ENCODE measurements at regions not wholly inside any gene's neighbourhood (a gene's known extent, or its start where the extent isn't known, plus 50 kb on each side); places are given as distances from the start of the nearest gene placed in this dataset.

DNA sequence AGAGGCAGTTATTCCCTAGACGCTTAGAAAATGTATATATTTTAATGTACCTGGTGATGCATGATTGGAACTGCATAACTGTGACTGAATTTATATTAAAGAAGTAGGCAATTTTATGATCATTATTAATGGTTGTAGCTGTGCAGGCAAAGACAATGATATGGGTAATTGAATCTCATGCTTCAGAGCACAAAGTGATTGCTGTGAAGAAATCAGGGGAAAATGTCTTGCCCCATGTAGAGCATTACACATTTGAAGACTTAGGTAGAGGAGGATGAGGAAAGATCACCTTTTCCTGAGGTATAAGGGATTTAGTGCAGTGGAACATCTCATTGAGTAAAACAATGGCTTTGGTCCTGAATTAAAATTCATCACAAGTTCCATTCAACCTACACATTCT is 246.8 kb upstream of the DCC start:
- no peak for TF ChIP-seq EP300 (IDR thresholded peaks at IDR 0.05; ENCODE audit: borderline replicate concordance in 1 of 2, control insufficient read depth in 1 of 2, low read depth in 2 of 2, low read length in 2 of 2)
- TF ChIP-seq, protein P1, sequence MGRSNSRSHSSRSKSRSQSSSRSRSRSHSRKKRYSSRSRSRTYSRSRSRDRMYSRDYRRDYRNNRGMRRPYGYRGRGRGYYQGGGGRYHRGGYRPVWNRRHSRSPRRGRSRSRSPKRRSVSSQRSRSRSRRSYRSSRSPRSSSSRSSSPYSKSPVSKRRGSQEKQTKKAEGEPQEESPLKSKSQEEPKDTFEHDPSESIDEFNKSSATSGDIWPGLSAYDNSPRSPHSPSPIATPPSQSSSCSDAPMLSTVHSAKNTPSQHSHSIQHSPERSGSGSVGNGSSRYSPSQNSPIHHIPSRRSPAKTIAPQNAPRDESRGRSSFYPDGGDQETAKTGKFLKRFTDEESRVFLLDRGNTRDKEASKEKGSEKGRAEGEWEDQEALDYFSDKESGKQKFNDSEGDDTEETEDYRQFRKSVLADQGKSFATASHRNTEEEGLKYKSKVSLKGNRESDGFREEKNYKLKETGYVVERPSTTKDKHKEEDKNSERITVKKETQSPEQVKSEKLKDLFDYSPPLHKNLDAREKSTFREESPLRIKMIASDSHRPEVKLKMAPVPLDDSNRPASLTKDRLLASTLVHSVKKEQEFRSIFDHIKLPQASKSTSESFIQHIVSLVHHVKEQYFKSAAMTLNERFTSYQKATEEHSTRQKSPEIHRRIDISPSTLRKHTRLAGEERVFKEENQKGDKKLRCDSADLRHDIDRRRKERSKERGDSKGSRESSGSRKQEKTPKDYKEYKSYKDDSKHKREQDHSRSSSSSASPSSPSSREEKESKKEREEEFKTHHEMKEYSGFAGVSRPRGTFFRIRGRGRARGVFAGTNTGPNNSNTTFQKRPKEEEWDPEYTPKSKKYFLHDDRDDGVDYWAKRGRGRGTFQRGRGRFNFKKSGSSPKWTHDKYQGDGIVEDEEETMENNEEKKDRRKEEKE (IDR thresholded peaks at IDR 0.05): no peak
- TF ChIP-seq FOXM1 (IDR thresholded peaks at IDR 0.05; ENCODE audit: low read depth, low read length): no peak
- no peak for TF ChIP-seq IKZF1 (conservative IDR thresholded peaks at IDR 0.05)
- no peak for TF ChIP-seq EZH2 (IDR thresholded peaks at IDR 0.05; ENCODE audit: borderline replicate concordance, control insufficient read depth, low read depth, low read length)
- TF ChIP-seq POLR2A (IDR thresholded peaks at IDR 0.05; ENCODE audit: low read depth, low read length): no peak
- no peak for TF ChIP-seq RAD51 (IDR thresholded peaks at IDR 0.05)

All from GM12878 (cell line).